Ectodermal cell (in vitro differentiated cells): ENCODE measurements at regions not wholly inside any gene's neighbourhood (a gene's known extent, or its start where the extent isn't known, plus 50 kb on each side); places are given as distances from the start of the nearest gene placed in this dataset.

Experiments used
- H3K27ac ChIP-seq: 2 replicates; pipeline ENCODE4 v1.7.0; 2013; ENCODE audit warnings: mild to moderate bottlenecking, low read depth, low read length; ENCODE audit not compliant: insufficient read depth, poor library complexity, severe bottlenecking
- H3K27me3 ChIP-seq: 2 replicates; pipeline ENCODE4 v1.7.0; 2013; ENCODE audit warnings: mild to moderate bottlenecking, low read length; ENCODE audit not compliant: insufficient read depth, control insufficient read depth, poor library complexity, severe bottlenecking
- H3K36me3 ChIP-seq: one replicate; pipeline ENCODE4 v1.7.0; 2013; ENCODE audit warnings: low read length; ENCODE audit not compliant: control insufficient read depth, insufficient read depth
- H3K4me1 ChIP-seq: one replicate; pipeline ENCODE4 v1.7.0; 2013; ENCODE audit warnings: low read length; ENCODE audit not compliant: control insufficient read depth, insufficient read depth
- H3K4me3 ChIP-seq: 2 replicates; pipeline ENCODE4 v1.7.0; 2013; ENCODE audit warnings: low read depth, low read length, control low read depth; ENCODE audit not compliant: insufficient read depth
- H3K9me3 ChIP-seq: 2 replicates; pipeline ENCODE4 v1.7.0; 2013; ENCODE audit warnings: mild to moderate bottlenecking, low read length, moderate library complexity; ENCODE audit not compliant: control insufficient read depth
- WGBS, 2 experiments: methylation state at CpG; one replicate each; pipeline ENCODE4 v1.1.7; 2013; ENCODE audit warnings: missing lambda C conversion rate in 2 of 2; 5-methylcytosine and 5-hydroxymethylcytosine counted together

DNA sequence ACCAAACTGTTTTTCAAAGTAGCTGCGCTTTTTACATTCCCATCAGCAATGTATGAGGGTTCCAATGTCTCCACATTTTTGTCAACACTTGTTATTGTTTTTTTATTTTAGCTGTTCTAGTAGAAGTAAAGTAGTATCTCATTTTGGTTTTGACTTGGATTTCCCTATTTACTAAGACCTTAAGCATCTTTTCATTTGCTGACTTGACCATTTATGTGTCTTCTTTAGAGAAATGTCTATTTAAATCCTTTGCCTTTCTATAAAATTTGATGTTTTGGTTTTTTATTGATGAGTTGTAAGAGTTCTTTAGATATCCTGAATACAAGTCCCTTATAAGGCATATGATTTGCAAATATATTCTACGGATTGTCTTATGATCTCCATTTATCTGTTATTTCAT, 110.6 kb downstream of the CD164 start:
- H3K4me1 ChIP-seq: no peaks in the 10 kb centered on the region
- no peak overlapping the region for H3K27ac ChIP-seq
- 80 to 100% methylated on average over 1 to 2 of the region's 2 CpGs for WGBS, 2 experiments
- H3K4me3 ChIP-seq: no peak overlapping the region
- H3K27me3 ChIP-seq: no peaks in the 10 kb centered on the region
- no peaks in the 10 kb centered on the region for H3K9me3 ChIP-seq
- H3K36me3 ChIP-seq: no peaks in the 10 kb centered on the region

DNA sequence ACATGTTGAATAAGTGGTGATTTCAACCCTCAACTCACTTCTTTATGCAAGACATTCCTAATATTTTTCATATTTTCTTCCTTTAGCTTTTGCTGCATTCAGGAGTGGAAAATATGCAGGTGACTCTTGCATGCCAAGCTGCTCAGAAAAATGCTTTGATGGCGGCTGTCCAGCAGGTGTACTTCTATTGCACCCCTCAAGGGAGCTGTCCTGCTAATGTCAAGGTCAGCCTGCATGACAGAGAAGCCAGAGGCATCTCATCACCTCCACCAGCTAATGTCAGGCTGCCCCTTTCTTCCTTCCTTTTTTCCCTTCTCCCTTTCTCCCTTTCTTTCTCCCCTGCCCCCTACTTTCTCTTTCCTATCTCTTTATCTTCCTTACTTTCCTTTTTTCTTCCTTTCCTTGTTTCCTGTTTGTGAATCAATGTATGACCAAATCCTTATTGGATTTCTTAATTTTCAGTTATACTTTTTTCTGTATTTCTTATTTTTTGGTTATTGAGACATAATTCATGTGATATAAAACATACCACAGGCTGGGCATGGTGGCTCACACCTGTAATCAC, 112.2 kb downstream of the CD164 start:
- no peak overlapping the region for H3K4me3 ChIP-seq
- WGBS, 2 experiments: 85 to 93% methylated on average over 1 of the region's 1 CpG

DNA sequence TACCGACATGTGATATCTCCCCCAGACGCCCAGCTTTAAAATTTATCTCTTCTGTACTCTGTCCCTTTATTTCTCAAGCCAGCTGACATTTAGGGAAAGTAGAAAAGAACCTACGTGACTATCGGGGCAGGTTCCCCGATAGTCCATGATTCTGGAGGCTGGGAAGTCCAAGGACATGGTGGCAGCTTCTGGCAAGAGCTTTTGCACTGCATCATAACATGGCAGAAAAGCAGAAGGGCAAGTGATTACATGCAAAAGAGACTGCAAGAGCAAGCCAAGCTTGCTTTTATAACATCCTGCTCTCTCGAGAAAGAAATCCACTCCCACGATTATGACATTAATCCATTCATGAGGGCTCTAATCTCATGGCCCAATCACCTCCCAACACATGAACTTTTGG, 113.2 kb downstream of the CD164 start:
- H3K27me3 ChIP-seq: no peaks in the 10 kb centered on the region
- H3K4me3 ChIP-seq: no peak overlapping the region
- no peaks in the 10 kb centered on the region for H3K9me3 ChIP-seq
- WGBS, 2 experiments: 93 to 94% methylated on average over 7 of the region's 7 CpGs
- no peaks in the 10 kb centered on the region for H3K36me3 ChIP-seq
- no peak overlapping the region for H3K27ac ChIP-seq
- no peaks in the 10 kb centered on the region for H3K4me1 ChIP-seq

More for the DNA sequence above, 112.2 kb downstream of the CD164 start:
- H3K27me3 ChIP-seq: no peaks in the 10 kb centered on the region
- H3K27ac ChIP-seq: no peak overlapping the region
- no peaks in the 10 kb centered on the region for H3K36me3 ChIP-seq
- H3K9me3 ChIP-seq: no peaks in the 10 kb centered on the region
- no peaks in the 10 kb centered on the region for H3K4me1 ChIP-seq

DNA sequence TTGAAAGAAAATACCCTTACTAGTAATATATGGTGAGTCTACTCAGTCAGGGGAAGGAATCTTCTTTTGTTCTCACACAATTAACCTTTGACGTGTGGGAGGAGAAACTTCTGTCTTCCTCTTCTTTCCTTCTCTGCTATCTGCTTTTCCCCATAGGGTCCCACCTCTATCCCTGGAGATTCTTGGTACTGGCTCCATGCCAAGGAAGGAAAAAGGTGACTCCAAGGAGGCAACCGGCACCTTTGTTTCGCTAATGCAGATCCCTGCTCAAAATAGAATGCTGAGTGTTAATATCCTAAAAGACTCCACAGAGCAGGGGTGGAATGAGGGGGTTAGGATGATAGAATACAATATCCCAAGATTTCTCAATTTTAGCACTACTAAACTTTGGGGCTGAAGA, 116.7 kb downstream of the CD164 start:
- 69 to 79% methylated on average over 3 of the region's 3 CpGs for WGBS, 2 experiments
- H3K4me1 ChIP-seq: no peaks in the 10 kb centered on the region
- no peak overlapping the region for H3K4me3 ChIP-seq
- no peaks in the 10 kb centered on the region for H3K36me3 ChIP-seq
- H3K27me3 ChIP-seq: no peaks in the 10 kb centered on the region
- no peaks in the 10 kb centered on the region for H3K9me3 ChIP-seq
- no peak overlapping the region for H3K27ac ChIP-seq

DNA sequence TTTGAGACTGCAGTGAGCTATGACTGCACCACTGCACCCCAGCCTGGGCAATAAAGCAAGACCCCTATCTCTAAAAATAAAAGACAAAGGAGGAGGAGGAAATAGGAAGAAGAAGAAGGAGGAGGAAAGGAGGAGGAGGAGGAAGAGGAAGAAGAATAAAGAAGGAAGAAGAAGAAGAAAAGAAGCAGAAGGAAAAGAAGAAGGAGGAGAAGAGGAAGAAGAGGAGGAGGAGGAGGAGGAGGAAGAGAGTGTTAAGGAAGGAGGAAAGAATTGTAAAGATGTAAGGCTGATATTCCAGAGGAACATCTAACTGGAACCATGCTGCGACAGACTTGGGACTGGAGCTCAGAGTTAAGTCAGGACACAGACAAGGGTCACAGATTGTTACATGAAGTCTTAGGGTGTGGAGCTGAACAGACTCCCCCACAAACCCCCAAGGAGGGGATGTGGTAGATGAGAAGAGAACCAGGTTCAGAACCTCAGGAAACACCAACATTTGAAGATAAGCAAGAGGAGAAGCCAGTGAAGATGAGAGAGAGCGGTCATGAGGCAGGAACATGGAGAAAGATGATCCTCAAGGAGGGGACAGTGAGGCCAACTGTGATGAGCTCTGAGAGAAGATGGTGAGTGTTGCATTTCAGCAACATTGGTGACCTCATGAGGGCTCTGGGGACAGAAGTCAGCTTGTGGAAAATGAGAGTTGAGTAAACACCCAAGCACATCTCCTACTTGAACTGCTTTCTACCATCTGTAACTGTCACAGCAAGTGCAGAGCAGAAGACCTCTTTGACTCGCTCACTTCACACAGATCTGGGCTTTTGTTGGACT, 118.2 kb downstream of the CD164 start:
- no peaks in the 10 kb centered on the region for H3K9me3 ChIP-seq
- no peak overlapping the region for H3K4me3 ChIP-seq
- H3K27ac ChIP-seq: no peak overlapping the region
- 94 to 95% methylated on average over 3 of the region's 3 CpGs for WGBS, 2 experiments
- H3K36me3 ChIP-seq: no peaks in the 10 kb centered on the region
- no peaks in the 10 kb centered on the region for H3K27me3 ChIP-seq
- no peaks in the 10 kb centered on the region for H3K4me1 ChIP-seq

DNA sequence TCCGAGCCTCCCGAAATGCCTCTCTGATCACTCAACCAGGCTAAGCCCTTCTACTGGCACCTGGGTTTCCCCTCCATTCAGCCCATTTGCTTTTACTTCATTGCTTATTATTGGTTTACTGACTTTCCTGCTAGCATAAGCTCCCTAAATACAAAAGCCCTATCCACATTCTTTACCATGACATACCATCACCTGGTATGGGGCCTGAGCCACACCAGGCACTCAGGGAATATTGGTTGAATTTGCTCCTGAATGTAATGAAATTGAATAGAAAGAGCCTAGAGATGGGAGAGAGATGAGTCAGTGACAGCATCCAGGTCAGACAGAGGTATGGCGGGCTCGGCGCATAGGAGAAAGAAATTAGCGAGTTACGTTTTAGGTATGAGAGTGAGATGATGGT, 120.0 kb downstream of the CD164 start:
- no peaks in the 10 kb centered on the region for H3K27me3 ChIP-seq
- H3K9me3 ChIP-seq: no peaks in the 10 kb centered on the region
- no peaks in the 10 kb centered on the region for H3K4me1 ChIP-seq
- no peak overlapping the region for H3K4me3 ChIP-seq
- no peaks in the 10 kb centered on the region for H3K36me3 ChIP-seq
- no peak overlapping the region for H3K27ac ChIP-seq
- 91 to 95% methylated on average over 6 to 7 of the region's 7 CpGs for WGBS, 2 experiments

DNA sequence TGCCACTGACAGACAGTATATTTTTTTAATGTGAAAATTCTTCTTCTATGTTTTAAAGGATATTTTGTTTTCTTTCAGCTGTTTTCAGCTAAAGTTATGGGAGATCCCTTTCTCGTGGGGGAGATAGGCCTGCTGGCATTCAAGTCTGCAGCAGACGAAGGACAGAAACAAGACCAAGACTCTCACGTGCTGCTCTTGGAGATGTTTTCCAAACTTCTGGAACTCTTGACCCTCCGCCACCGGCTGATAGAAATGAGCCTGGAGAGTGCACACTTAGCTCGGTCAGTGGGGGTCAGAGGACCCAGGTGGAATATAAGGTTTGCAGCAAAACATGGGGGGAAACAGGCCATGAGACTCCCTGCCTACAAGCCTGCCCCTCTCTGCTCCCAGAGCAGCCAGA, 120.5 kb downstream of the CD164 start:
- Histone ChIP-seq H3K9me3 (no peaks in the 10 kb centered on the region), H3K27ac (no peak overlapping the region), H3K27me3 (no peaks in the 10 kb centered on the region), H3K4me3 (no peak overlapping the region), H3K4me1 (no peaks in the 10 kb centered on the region), H3K36me3 (no peaks in the 10 kb centered on the region)
- WGBS, 2 experiments: 94 to 95% methylated on average over 6 of the region's 6 CpGs

DNA sequence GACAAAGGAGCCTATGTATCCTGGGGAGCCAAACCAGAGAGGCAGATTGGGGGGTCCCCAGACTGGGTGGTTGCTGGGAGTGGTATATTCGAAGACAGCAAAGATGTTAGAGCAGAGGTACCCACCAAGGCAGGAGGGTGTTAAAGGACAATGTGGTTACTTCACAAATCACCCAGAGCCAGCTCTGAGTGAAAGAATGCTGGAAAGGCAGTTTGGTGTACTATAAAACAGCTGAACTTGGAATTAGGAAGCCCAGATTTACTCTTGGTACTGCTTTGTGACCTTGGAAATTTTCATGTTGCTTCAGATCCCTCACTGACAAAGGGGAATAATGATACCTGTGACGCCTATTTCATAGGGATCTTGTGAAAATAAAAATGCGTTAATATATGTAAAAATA, 121.6 kb downstream of the CD164 start:
- Histone ChIP-seq H3K4me1 (no peaks in the 10 kb centered on the region), H3K27me3 (no peaks in the 10 kb centered on the region), H3K4me3 (no peak overlapping the region), H3K36me3 (no peaks in the 10 kb centered on the region), H3K27ac (no peak overlapping the region), H3K9me3 (no peaks in the 10 kb centered on the region)
- 94% methylated on average over 3 of the region's 3 CpGs for WGBS, 2 experiments

DNA sequence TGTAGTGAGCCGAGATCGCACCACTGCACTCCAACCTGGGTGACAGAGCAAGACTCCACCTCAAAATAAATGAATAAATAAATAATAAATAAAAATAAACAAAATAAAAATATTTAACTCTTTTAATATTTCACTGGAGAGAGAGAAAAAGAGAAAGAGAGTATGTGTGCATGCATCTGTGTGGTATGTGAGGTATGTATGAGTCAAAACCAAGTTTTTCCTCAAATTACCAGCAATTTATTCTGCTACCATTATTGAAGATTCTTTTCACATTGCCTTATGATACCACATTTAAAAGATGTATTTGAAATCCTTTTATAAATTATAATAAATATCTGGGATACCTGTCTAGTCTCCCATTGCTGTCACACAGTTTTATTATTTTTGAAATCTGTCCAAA, 122.1 kb downstream of the CD164 start:
- H3K4me1 ChIP-seq: no peaks in the 10 kb centered on the region
- 100% methylated on average over 2 of the region's 2 CpGs for WGBS, 2 experiments
- no peaks in the 10 kb centered on the region for H3K9me3 ChIP-seq
- no peak overlapping the region for H3K27ac ChIP-seq
- no peaks in the 10 kb centered on the region for H3K27me3 ChIP-seq
- no peak overlapping the region for H3K4me3 ChIP-seq
- H3K36me3 ChIP-seq: no peaks in the 10 kb centered on the region

DNA sequence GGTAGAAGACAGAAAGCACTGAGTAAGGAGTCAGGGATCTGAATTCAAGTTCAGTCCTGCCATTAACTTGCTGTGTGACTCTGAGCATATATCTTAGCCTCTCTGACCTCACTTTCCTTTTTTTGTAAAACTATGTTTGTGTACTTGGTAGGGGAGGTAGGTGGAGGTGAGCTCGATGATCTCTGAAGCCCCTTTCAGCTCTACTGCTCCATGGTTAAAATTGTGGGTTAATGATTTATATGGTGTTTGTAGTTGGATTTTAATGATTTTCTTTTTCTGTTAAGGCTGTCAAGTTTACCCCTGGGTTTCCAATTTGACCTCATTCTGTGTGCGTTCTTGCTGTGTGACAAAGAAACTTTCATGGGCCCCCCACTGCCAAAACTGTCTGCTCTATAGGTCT, 124.1 kb downstream of the CD164 start:
- no peaks in the 10 kb centered on the region for H3K36me3 ChIP-seq
- H3K9me3 ChIP-seq: no peaks in the 10 kb centered on the region
- no peak overlapping the region for H3K4me3 ChIP-seq
- 82 to 93% methylated on average over 2 of the region's 2 CpGs for WGBS, 2 experiments
- H3K4me1 ChIP-seq: no peaks in the 10 kb centered on the region
- no peaks in the 10 kb centered on the region for H3K27me3 ChIP-seq
- H3K27ac ChIP-seq: no peak overlapping the region
